ENCODE measurements at regions not wholly inside any gene's neighbourhood (a gene's known extent, or its start where the extent isn't known, plus 50 kb on each side); places are given as distances from the start of the nearest gene placed in this dataset.

DNA sequence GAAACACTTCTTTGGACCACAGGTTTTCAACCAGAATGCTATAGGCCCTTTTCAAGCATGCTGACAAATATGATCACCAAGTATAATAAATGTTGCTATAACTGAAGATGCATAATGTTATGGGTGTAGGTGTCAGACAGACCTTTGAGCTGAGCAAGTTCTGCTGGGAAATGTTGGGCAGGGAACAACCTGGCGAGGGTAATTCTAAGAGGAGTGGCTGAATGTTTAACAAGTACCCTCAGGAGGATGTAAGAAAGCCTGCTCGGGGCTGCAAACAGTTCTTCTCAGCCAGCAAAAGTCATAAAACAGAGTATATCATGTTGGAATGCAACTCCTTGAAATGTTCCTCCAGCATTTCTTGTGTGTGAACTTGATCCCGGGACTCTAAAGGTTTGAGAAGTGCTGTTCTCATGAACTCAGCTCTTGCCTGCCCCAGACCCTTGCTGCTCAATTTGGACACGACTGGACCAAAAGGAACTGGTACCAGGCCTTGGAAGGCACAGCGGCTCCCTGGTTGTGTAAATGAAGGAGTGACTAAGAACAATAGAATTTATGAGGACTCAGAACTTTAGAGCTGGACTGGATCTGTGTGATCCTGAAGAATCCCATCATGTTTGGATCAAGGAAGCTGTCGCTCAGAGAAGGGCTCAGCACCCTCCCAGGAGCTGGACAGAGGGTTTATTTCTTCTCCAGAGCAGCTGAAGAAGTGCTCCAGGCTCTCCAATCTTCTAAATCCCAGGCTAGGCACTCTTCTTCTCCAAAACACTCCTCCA is 143.2 kb upstream of the ANK3 start:
- H3K4me3 Mint-ChIP-seq = no peak overlapping the region
- Histone ChIP-seq H3K27me3 (ENCODE audit: control insufficient read depth in 1 of 2, insufficient read depth in 2 of 2, low read length in 2 of 2) (no peaks in the 10 kb centered on the region), H3K4me3 (ENCODE audit: low read length) (no peak overlapping the region), H3K4me1 (ENCODE audit: insufficient read depth, low read length) (no peaks in the 10 kb centered on the region), H3K27ac (ENCODE audit: low read depth in 1 of 2, low read length in 2 of 2) (no peak overlapping the region), H3K9me3 (ENCODE audit: control insufficient read depth in 1 of 2, insufficient read depth in 1 of 2, low read length in 2 of 2) (no peaks in the 10 kb centered on the region), H3K36me3 (ENCODE audit: insufficient read depth, low read length) (peaks cover 3% of the 10 kb centered on the region)
- TF ChIP-seq, protein P1, sequence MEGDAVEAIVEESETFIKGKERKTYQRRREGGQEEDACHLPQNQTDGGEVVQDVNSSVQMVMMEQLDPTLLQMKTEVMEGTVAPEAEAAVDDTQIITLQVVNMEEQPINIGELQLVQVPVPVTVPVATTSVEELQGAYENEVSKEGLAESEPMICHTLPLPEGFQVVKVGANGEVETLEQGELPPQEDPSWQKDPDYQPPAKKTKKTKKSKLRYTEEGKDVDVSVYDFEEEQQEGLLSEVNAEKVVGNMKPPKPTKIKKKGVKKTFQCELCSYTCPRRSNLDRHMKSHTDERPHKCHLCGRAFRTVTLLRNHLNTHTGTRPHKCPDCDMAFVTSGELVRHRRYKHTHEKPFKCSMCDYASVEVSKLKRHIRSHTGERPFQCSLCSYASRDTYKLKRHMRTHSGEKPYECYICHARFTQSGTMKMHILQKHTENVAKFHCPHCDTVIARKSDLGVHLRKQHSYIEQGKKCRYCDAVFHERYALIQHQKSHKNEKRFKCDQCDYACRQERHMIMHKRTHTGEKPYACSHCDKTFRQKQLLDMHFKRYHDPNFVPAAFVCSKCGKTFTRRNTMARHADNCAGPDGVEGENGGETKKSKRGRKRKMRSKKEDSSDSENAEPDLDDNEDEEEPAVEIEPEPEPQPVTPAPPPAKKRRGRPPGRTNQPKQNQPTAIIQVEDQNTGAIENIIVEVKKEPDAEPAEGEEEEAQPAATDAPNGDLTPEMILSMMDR (IDR thresholded peaks at IDR 0.05) = no peak
- no peak for DNase-seq
- no peak overlapping the region for H3K27ac Mint-ChIP-seq
- no peak for ATAC-seq (ENCODE audit: poor library complexity)
- peaks cover 23% of the 10 kb centered on the region for H3K36me3 Mint-ChIP-seq (ENCODE audit: low read depth)
- CTCF ChIA-PET = no interaction called here
- POLR2A ChIA-PET = no interaction called here
- H3K4me1 Mint-ChIP-seq (ENCODE audit: low read depth) = no peaks in the 10 kb centered on the region
- no peaks in the 10 kb centered on the region for H3K9me3 Mint-ChIP-seq
- no peaks in the 10 kb centered on the region for H3K27me3 Mint-ChIP-seq
- intact Hi-C loops (cut with DNase I, micrococcal nuclease) = no loop called here

- no peaks in the 10 kb centered on the region for H3K4me1 Mint-ChIP-seq (ENCODE audit: low read depth)
- no peak overlapping the region for H3K4me3 ChIP-seq (ENCODE audit: low read length)
- ChIA-PET POLR2A (no interaction called here), CTCF (no interaction called here)
- H3K27me3 Mint-ChIP-seq = no peaks in the 10 kb centered on the region
- no peaks in the 10 kb centered on the region for H3K27me3 ChIP-seq (ENCODE audit: control insufficient read depth in 1 of 2, insufficient read depth in 2 of 2, low read length in 2 of 2)
- H3K36me3 Mint-ChIP-seq (ENCODE audit: low read depth) = peaks cover 31% of the 10 kb centered on the region
- H3K9me3 ChIP-seq (ENCODE audit: control insufficient read depth in 1 of 2, insufficient read depth in 1 of 2, low read length in 2 of 2) = no peaks in the 10 kb centered on the region
- H3K27ac ChIP-seq (ENCODE audit: low read depth in 1 of 2, low read length in 2 of 2) = no peak overlapping the region
- peaks cover 3% of the 10 kb centered on the region for H3K36me3 ChIP-seq (ENCODE audit: insufficient read depth, low read length)
- no peak for ATAC-seq (ENCODE audit: poor library complexity)
- intact Hi-C loops (cut with DNase I, micrococcal nuclease) = no loop called here
- no peak overlapping the region for H3K4me3 Mint-ChIP-seq
- no peak overlapping the region for H3K27ac Mint-ChIP-seq
- TF ChIP-seq, protein P1 (IDR thresholded peaks at IDR 0.05) = no peak
- no peaks in the 10 kb centered on the region for H3K9me3 Mint-ChIP-seq
- DNase-seq = no peak
- no peaks in the 10 kb centered on the region for H3K4me1 ChIP-seq (ENCODE audit: insufficient read depth, low read length)
These were observed 141.3 kb upstream of the ANK3 start for GRCh38 chr10:60531006-60531405.

- H3K4me1 Mint-ChIP-seq (ENCODE audit: low read depth) = no peaks in the 10 kb centered on the region
- H3K36me3 Mint-ChIP-seq (ENCODE audit: low read depth) = peaks cover 35% of the 10 kb centered on the region
These were observed 138.0 kb upstream of the ANK3 start for GRCh38 chr10:60527676-60528075.

More at GRCh38 chr10:60527676-60528075, 138.0 kb upstream of the ANK3 start:
- Histone ChIP-seq H3K27me3 (ENCODE audit: control insufficient read depth in 1 of 2, insufficient read depth in 2 of 2, low read length in 2 of 2) (no peaks in the 10 kb centered on the region), H3K27ac (ENCODE audit: low read depth in 1 of 2, low read length in 2 of 2) (no peak overlapping the region), H3K9me3 (ENCODE audit: control insufficient read depth in 1 of 2, insufficient read depth in 1 of 2, low read length in 2 of 2) (no peaks in the 10 kb centered on the region), H3K4me3 (ENCODE audit: low read length) (no peak overlapping the region), H3K36me3 (ENCODE audit: insufficient read depth, low read length) (no peaks in the 10 kb centered on the region), H3K4me1 (ENCODE audit: insufficient read depth, low read length) (no peaks in the 10 kb centered on the region)
- ChIA-PET CTCF (no interaction called here), POLR2A (no interaction called here)
- Mint-ChIP-seq H3K4me3 (no peak overlapping the region), H3K27ac (no peak overlapping the region), H3K9me3 (peaks cover 5% of the 10 kb centered on the region), H3K27me3 (no peaks in the 10 kb centered on the region)
- intact Hi-C loops (cut with DNase I, micrococcal nuclease) = no loop called here
- TF ChIP-seq, protein P1 (IDR thresholded peaks at IDR 0.05) = no peak
- no peak for DNase-seq
- ATAC-seq (ENCODE audit: poor library complexity) = no peak
